ENCODE measurements at regions not wholly inside any gene's neighbourhood (a gene's known extent, or its start where the extent isn't known, plus 50 kb on each side); places are given as distances from the start of the nearest gene placed in this dataset.

DNA sequence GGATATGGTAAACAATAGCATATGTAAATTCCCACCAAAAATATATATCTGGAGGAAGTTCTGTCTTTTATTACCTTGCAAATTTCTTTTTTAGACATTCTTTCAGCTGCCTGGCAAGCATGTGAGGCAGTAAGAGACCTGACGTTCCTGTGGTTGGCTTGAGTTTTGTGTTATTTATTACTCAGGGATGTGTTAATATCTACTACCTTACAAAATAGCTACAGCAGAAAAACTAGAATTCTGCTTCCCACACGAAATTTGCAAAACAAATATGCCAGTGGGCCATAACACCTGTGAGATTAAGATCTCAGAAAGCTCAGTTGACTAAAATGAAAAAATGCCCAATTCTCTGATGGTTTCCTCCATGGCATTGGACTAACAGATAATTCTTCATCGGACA is 274.2 kb downstream of the TMEM167A start:
- peaks cover 12% of the 10 kb centered on the region for H3K4me1 Mint-ChIP-seq
- DNase-seq (ENCODE audit: low spot score) (no peak), ATAC-seq (no peak)
- TF ChIP-seq CREB1 (CRISPR knock-in tag; IDR thresholded peaks at IDR 0.05) = no peak
- no peak overlapping the region for H3K27ac Mint-ChIP-seq
- ChIA-PET POLR2A (no interaction called here), CTCF (no interaction called here)
- peaks cover 5% of the 10 kb centered on the region for H3K9me3 Mint-ChIP-seq
- H3K36me3 Mint-ChIP-seq = peaks cover 4% of the 10 kb centered on the region; the same call in 1 of the 2 replicates
- H3K27me3 Mint-ChIP-seq (ENCODE audit: low read depth) = no peaks in the 10 kb centered on the region
- no peak overlapping the region for H3K4me3 Mint-ChIP-seq

DNA sequence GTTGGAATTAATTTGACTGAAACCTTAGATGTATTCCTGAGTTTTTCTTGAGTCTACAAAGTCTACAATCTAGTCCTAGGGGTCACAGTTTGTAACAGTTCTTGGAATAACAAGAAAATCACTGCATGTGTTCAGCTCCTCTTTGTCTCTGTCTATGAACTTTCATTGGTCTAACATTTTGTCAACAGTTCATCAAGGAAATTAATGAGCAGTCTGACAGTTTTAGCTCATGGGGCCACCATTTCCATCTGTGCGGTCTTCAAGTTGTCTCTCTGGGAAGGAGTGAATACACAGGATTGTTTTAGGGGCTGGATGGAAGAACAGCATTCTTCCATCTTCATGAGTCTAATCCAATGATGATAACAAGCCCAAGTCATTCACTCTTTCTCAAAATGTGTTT is 276.4 kb downstream of the TMEM167A start:
- peaks cover 25% of the 10 kb centered on the region for H3K4me1 Mint-ChIP-seq
- no peaks in the 10 kb centered on the region for H3K9me3 Mint-ChIP-seq
- H3K4me3 Mint-ChIP-seq = no peak overlapping the region
- TF ChIP-seq, protein P1, sequence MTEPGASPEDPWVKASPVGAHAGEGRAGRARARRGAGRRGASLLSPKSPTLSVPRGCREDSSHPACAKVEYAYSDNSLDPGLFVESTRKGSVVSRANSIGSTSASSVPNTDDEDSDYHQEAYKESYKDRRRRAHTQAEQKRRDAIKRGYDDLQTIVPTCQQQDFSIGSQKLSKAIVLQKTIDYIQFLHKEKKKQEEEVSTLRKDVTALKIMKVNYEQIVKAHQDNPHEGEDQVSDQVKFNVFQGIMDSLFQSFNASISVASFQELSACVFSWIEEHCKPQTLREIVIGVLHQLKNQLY (CRISPR knock-in tag; IDR thresholded peaks at IDR 0.05) = no peak
- TF ChIP-seq TP53 (CRISPR knock-in tag; IDR thresholded peaks at IDR 0.05) = no peak
- TF ChIP-seq OVOL2 (CRISPR knock-in tag; IDR thresholded peaks at IDR 0.05; ENCODE audit: borderline replicate concordance) = no peak
- TF ChIP-seq, protein P2, sequence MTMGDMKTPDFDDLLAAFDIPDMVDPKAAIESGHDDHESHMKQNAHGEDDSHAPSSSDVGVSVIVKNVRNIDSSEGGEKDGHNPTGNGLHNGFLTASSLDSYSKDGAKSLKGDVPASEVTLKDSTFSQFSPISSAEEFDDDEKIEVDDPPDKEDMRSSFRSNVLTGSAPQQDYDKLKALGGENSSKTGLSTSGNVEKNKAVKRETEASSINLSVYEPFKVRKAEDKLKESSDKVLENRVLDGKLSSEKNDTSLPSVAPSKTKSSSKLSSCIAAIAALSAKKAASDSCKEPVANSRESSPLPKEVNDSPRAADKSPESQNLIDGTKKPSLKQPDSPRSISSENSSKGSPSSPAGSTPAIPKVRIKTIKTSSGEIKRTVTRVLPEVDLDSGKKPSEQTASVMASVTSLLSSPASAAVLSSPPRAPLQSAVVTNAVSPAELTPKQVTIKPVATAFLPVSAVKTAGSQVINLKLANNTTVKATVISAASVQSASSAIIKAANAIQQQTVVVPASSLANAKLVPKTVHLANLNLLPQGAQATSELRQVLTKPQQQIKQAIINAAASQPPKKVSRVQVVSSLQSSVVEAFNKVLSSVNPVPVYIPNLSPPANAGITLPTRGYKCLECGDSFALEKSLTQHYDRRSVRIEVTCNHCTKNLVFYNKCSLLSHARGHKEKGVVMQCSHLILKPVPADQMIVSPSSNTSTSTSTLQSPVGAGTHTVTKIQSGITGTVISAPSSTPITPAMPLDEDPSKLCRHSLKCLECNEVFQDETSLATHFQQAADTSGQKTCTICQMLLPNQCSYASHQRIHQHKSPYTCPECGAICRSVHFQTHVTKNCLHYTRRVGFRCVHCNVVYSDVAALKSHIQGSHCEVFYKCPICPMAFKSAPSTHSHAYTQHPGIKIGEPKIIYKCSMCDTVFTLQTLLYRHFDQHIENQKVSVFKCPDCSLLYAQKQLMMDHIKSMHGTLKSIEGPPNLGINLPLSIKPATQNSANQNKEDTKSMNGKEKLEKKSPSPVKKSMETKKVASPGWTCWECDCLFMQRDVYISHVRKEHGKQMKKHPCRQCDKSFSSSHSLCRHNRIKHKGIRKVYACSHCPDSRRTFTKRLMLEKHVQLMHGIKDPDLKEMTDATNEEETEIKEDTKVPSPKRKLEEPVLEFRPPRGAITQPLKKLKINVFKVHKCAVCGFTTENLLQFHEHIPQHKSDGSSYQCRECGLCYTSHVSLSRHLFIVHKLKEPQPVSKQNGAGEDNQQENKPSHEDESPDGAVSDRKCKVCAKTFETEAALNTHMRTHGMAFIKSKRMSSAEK (CRISPR knock-in tag; IDR thresholded peaks at IDR 0.05; ENCODE audit: borderline replicate concordance) = no peak
- TF ChIP-seq, protein P3, sequence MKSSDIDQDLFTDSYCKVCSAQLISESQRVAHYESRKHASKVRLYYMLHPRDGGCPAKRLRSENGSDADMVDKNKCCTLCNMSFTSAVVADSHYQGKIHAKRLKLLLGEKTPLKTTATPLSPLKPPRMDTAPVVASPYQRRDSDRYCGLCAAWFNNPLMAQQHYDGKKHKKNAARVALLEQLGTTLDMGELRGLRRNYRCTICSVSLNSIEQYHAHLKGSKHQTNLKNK (CRISPR knock-in tag; IDR thresholded peaks at IDR 0.05) = no peak
- TF ChIP-seq ARID4B (CRISPR knock-in tag; IDR thresholded peaks at IDR 0.05; ENCODE audit: borderline replicate concordance) = no peak
- POLR2A ChIA-PET = no interaction called here
- no peaks in the 10 kb centered on the region for H3K27me3 Mint-ChIP-seq (ENCODE audit: low read depth)
- no peaks in the 10 kb centered on the region for H3K36me3 Mint-ChIP-seq
- no peak for DNase-seq (ENCODE audit: low spot score)
- H3K27ac Mint-ChIP-seq = no peak overlapping the region
- CTCF ChIA-PET = no interaction called here
- ATAC-seq = no peak

GRCh38 chr5:82799361-82800077 is 277.7 kb downstream of the TMEM167A start:
- Mint-ChIP-seq H3K36me3 (no peaks in the 10 kb centered on the region), H3K9me3 (no peaks in the 10 kb centered on the region), H3K4me3 (no peak overlapping the region), H3K27ac (no peak overlapping the region; the same call in 1 of the 2 replicates), H3K4me1 (peaks cover 29% of the 10 kb centered on the region), H3K27me3 (ENCODE audit: low read depth) (no peaks in the 10 kb centered on the region)
- POLR2A ChIA-PET = no interaction called here
- ATAC-seq (peak; percentile 27; the same call in 1 of the 2 replicates), DNase-seq (ENCODE audit: low spot score) (no peak)
- no peak for TF ChIP-seq FOXP1 (CRISPR knock-in tag; IDR thresholded peaks at IDR 0.05; ENCODE audit: borderline replicate concordance)
- no peak for TF ChIP-seq ZNF396 (CRISPR knock-in tag; IDR thresholded peaks at IDR 0.05; ENCODE audit: borderline replicate concordance)
- no peak for TF ChIP-seq TEAD1 (CRISPR knock-in tag; IDR thresholded peaks at IDR 0.05)
- TF ChIP-seq, protein P4, sequence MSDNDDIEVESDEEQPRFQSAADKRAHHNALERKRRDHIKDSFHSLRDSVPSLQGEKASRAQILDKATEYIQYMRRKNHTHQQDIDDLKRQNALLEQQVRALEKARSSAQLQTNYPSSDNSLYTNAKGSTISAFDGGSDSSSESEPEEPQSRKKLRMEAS (CRISPR knock-in tag; IDR thresholded peaks at IDR 0.05) = no peak
- TF ChIP-seq, protein P3 (CRISPR knock-in tag; IDR thresholded peaks at IDR 0.05) = no peak
- TF ChIP-seq HMGA2 (CRISPR knock-in tag; IDR thresholded peaks at IDR 0.05) = no peak
- TF ChIP-seq ZNF423 (CRISPR knock-in tag; IDR thresholded peaks at IDR 0.05) = no peak
- CTCF ChIA-PET = no interaction called here
